ENCODE measurements at regions not wholly inside any gene's neighbourhood (a gene's known extent, or its start where the extent isn't known, plus 50 kb on each side); places are given as distances from the start of the nearest gene placed in this dataset.

DNA sequence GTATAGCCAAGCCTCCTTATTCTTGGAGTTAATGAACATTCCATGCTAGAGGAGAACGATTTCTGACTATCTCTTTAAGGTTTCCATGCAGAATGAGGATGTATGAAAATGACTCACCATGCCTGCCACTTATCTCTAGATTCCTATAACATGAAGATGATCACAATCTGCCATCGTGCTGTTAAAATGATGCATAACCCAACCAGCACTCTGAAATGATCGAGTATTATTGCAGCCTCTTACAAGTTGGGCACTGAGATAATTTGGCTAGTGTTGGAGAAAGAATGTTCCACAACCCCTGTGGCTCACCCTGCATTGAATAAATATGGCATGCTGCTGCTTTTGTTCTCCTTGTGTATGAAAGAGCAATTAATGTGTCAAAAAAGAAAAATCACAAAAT is 1143.6 kb upstream of the WWC1 start:
- TF ChIP-seq, protein P1, sequence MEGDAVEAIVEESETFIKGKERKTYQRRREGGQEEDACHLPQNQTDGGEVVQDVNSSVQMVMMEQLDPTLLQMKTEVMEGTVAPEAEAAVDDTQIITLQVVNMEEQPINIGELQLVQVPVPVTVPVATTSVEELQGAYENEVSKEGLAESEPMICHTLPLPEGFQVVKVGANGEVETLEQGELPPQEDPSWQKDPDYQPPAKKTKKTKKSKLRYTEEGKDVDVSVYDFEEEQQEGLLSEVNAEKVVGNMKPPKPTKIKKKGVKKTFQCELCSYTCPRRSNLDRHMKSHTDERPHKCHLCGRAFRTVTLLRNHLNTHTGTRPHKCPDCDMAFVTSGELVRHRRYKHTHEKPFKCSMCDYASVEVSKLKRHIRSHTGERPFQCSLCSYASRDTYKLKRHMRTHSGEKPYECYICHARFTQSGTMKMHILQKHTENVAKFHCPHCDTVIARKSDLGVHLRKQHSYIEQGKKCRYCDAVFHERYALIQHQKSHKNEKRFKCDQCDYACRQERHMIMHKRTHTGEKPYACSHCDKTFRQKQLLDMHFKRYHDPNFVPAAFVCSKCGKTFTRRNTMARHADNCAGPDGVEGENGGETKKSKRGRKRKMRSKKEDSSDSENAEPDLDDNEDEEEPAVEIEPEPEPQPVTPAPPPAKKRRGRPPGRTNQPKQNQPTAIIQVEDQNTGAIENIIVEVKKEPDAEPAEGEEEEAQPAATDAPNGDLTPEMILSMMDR (IDR thresholded peaks at IDR 0.05; ENCODE audit: control insufficient read depth, extremely low read depth, insufficient read depth): no peak
- H3K4me3 ChIP-seq (ENCODE audit: low read depth, low read length): no peak overlapping the region
- no peak for DNase-seq (ENCODE audit: low read depth)

DNA sequence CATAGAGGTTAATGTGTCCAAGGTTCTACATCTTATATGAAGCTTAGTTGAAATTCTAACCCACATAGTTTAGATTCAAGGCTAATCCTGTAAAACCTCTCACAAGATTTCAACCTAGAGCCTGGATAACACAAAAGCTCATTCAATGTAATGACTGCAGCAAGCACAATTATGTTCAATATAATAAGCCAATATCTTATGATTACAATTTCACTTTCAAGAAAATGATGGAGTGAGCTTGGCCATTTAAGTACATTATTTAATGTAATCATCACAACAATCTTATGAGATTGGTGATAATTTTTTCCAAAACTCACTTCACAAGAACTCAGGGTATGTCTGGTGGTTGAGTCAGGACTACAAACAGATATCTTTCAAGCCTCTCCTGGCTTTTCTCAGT is 1140.8 kb upstream of the WWC1 start:
- no peak for DNase-seq (ENCODE audit: low read depth)
- TF ChIP-seq, protein P1 (IDR thresholded peaks at IDR 0.05; ENCODE audit: control insufficient read depth, extremely low read depth, insufficient read depth): no peak
- H3K4me3 ChIP-seq (ENCODE audit: low read depth, low read length): no peak overlapping the region

DNA sequence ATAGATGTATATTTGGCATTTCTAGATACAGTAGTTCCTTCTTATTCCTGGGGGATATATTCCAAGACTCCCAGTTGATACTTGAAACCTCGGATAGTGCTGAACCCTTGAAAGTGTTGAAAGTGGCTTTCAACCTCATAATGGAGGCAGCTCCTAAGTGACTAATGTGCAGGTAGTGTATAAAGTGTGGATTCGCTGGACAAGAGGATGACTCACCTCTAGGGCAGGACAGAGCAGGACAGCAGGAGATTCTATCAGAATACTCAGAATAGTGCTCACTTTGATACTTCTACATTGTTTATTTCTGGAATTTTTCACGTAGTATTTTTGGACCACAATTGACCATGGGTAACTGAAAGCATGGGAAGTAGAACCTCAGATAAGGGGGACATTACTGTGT is 1138.9 kb upstream of the WWC1 start:
- H3K4me3 ChIP-seq (ENCODE audit: low read depth, low read length): no peak overlapping the region
- no peak for DNase-seq (ENCODE audit: low read depth)
- TF ChIP-seq, protein P1 (IDR thresholded peaks at IDR 0.05; ENCODE audit: control insufficient read depth, extremely low read depth, insufficient read depth): no peak

DNA sequence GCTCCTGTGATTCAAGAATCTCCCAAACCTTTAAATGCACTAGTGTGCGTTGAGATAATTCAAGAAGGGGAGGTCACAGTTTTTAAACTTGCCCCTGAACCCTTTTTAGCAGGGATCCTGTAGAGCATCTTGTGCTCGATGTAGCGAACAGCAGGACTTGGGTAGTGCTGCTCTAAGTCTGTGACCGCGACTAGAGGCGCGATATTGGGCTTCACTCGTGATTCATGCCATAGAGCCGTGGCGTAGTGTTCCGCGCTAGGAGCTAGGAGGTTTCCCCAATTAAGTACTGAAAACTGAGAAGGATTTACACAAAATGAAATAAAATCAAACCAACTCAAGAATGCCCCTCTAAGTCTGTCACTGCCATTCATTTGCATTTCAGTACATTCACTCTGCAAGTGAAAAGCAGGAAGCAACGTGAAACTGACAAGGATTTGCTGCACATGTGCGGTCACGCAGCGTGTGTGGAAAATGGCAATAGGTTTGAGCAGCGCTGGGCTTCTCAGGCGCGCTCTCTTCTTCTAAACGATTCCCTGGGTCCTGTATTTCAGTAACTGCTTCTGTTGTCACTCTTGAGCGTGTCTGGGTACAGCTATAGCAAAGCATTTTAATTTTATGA is 1135.9 kb upstream of the WWC1 start:
- DNase-seq (ENCODE audit: low read depth): no peak
- TF ChIP-seq, protein P1 (IDR thresholded peaks at IDR 0.05; ENCODE audit: control insufficient read depth, extremely low read depth, insufficient read depth): no peak

DNA sequence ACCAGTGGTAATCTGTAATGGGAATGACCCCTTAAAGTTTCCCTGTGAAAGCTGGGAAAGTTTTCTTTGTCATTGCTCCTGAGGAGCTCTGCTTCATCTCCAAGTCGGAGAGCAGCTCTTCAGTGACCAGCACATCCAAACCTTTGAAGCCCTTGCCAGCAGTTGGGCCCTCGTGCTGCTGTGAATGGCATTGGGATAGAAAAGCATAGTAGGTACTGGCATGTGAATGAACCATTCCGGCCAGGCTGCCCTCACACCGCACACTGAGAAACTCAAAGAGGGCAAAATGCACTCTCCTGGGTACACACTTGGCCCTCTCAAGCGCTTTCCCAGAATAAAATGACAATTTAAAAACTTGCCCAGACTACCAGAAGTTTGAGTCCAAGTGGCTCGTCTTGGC is 1135.0 kb upstream of the WWC1 start:
- DNase-seq (ENCODE audit: low read depth): no peak
- TF ChIP-seq, protein P1 (IDR thresholded peaks at IDR 0.05; ENCODE audit: control insufficient read depth, extremely low read depth, insufficient read depth): no peak
- H3K4me3 ChIP-seq (ENCODE audit: low read depth, low read length): no peak overlapping the region

More for the DNA sequence above, 1135.9 kb upstream of the WWC1 start:
- no peak overlapping the region for H3K4me3 ChIP-seq (ENCODE audit: low read depth, low read length)

DNA sequence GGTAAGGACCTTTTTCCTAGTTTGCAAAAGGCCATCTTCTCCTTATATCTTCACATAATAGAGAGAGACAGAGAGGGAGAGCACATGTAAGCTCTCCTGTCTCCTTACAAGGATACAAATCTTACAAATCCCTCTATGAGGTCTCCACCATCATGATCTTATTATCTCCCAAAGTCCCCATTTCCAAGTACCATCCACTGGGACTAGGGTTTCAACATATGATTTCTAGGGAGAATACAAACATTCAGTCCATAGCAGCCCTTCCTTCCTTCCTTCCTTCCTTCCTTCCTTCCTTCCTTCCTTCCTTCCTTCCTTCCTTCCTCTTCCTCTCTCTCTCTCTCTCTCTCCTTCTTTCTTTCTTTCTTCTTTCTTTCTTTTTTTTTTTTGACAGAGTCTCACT is 1132.9 kb upstream of the WWC1 start:
- no peak overlapping the region for H3K4me3 ChIP-seq (ENCODE audit: low read depth, low read length)
- DNase-seq (ENCODE audit: low read depth): no peak
- TF ChIP-seq, protein P1 (IDR thresholded peaks at IDR 0.05; ENCODE audit: control insufficient read depth, extremely low read depth, insufficient read depth): no peak

DNA sequence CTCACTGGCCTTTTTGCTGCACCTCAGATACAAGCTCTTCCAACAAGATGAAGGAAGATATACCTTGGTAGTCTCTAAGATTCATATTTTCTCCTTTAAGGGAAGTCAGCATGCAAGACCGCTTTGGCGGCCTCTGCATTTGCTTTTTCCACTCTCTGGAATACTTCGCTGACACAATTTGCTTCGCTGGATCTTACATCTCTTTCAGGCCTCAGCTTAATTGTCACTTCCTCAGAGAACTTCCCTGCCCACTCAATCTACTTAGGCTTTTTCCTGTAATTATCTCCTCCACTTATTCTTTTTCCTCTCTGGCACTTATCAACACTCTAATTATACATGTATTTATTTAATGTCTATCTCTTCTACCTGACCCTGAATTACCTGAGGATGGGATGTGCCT is 1131.1 kb upstream of the WWC1 start:
- TF ChIP-seq, protein P1 (IDR thresholded peaks at IDR 0.05; ENCODE audit: control insufficient read depth, extremely low read depth, insufficient read depth): no peak
- DNase-seq (ENCODE audit: low read depth): no peak

More for the DNA sequence above, 1131.1 kb upstream of the WWC1 start:
- H3K4me3 ChIP-seq (ENCODE audit: low read depth, low read length): no peak overlapping the region

Measured in LNCaP clone FGC (cell line).